Right hindlimb (tissue), 1 donor: ENCODE measurements at regions not wholly inside any gene's neighbourhood (a gene's known extent, or its start where the extent isn't known, plus 50 kb on each side); places are given as distances from the start of the nearest gene placed in this dataset.

Experiments
- DNase-seq: peaks from one replicate; pipeline ENCODE4 v3.0.0-alpha.2; 2018

DNA sequence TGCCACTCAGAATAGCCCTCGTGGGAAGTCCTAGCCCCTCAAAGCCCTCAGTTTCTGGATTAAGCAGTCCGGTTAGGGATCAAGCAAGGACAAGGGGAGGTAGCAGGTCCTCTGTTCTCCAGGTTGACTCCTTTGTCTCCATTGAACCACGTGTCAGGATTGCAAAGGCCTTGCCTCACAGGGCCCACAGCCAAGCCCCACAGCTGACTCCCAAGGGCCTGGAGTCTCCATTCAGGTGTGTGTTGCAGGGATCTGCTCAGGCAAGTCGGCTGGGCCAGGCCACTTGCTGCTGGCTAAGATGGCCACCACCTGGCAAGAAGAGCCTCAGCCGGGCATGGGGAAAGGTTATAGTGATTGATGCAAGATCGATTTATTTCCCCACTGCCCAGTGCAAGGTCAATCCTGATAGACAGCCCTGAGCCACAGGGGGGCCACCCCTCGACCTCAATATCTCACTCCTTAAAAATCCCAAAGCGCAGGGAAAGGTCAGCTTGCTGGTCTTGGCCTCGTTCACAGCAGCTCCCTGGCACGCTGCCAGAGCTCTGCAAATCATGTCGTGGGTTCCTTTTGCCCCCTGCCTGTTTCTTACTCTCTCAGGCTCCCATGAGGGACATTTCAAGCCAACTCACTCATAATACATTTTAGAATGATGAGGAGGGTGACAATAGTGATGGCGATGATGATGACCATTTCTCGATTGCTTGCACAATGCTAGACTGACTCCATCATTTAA, 75.9 kb downstream of the EDN3 start:
- DNase-seq, result no peak

DNA sequence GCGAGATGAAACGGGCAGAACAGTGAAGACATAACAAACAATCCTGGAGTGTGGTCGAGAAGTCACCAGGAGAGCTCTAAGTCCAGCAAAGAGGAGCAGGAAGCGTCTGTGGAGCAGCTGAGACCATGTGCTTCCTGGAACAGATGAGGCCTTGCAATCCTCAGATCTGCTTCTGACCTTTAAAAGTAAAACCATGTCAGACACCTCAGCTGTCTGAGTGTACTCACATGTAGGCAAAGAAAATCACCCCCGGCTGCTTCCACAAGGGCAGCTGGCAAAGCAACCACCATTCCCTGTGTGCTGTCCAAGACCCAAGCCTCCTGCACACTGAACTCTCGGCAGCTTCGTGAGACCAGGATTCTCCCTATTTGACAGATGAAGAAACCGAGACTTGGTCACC, 76.6 kb downstream of the EDN3 start:
- DNase-seq, result no peak

DNA sequence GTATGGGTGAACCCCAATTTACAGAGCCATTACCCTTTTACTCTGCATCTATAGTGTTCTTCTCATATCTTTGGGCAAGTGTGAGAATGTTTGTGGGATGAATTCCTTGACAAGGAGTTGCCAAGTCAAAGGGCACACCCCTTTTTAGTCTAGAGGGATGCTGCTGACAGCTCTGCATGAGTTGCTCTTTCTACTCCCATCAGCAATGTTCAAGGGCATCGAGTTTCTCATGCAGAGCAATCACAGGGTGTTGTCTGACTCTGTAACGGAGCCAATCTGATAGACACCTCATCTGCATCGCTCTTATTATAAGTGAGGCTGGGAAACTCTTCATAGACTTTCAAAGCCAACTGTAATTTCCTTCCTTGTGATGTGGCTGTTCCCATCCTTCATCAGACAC, 77.4 kb downstream of the EDN3 start:
- DNase-seq, result no peak

DNA sequence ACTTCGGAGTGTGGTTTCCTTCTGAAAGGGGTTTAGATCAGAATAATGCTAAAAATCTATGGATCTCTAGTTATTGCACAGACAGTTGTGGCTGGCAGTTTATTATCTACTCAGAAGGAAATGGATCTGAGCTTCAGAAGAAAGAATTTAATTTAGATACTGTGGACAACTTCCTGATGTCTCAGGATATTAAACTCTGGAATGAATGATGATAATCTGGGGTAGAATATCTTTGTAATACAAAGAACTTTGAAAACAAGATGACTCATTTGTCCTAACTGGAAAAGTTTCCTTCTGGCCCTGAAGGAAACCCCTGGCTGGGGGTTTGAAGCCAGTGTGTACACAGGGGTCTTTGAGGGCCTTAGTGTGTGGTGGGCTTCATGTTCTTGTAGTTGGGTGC, 78.0 kb downstream of the EDN3 start:
- DNase-seq, result no peak

DNA sequence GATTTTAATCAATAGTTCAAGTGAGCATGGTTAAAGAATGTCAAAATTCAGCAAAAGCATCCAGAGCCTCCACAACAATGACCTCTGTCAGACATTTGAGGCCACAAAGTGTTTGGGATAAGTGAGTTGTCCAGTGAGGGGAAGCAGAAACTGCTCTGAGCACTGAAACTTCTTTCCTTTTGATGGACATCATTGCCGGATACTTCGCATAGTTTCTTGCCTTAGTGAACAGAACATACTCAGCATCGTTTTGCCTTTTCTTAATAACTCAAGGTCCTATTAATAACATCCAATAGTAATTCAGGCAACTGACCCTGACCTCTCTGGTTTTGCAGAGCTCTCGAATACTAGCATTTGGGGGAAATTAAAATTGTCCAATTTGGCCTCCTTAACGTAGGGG, 78.6 kb downstream of the EDN3 start:
- DNase-seq, result no peak

DNA sequence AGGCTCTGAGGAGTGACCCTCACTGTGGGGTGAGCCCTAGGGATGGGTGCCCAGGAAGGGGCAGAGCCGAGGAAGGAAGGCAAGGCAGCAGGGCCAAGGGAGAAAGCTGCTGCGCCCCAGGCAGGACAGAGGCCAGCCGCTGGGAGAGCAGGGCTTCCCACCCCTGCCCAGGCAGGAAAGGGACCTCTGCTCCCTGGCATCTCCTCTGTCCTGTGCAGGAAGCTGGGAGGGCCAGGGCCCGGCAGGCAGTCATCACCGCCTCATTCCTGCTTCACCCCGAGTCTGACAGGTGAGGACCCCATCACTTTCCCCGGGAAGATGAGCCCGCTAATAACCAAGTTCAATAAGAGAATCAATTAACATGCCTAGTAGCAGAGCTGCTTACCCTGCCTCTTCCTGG, 81.3 kb downstream of the EDN3 start:
- no peak for DNase-seq

DNA sequence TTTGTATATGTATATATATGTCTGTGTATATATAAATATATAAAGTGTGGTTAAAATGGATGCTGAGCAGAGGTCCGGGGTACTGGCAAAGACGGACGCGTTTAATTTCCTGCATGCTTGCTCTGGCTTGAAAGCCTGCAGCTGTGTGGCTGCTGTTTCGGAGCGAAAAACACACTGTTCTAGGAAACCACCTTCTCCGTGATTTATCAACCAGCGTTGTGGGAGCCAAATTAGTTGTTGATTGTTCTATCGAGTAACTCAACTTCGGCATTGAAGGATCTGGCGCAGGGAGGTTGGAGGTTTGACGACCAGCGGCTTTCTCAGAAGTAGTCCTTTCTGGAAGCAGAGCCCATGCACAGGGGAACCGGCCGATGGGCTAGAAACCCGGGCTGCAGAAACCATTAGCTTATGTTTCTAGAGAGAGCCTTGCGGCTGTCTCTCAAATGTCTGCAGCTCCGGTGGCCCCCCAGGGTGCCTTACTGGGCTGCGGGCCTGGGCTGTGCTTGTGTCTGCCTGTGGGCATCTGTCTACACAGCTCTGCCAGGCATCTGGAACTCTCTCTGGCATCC, 81.8 kb downstream of the EDN3 start:
- DNase-seq, result no peak

DNA sequence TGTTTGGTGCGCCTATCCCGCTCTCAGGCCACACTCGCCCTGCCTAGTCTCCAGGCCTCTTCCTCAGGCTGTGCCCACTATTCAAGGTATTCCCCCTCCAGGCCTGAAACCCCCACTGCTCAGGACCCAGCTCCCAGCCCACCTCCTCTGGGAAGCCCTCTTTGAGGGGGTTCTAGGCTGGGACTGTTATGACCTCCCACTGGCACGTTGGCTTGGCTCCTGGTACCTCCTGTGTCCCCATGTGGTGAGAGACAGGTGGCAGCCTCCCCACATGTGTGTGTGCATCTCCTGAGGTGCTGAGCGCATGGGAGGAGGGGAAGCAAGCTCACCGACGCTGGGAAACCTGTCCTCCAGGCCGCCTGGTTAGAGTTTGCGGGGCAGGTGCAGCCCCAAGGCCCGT, 82.5 kb downstream of the EDN3 start:
- DNase-seq, result no peak

DNA sequence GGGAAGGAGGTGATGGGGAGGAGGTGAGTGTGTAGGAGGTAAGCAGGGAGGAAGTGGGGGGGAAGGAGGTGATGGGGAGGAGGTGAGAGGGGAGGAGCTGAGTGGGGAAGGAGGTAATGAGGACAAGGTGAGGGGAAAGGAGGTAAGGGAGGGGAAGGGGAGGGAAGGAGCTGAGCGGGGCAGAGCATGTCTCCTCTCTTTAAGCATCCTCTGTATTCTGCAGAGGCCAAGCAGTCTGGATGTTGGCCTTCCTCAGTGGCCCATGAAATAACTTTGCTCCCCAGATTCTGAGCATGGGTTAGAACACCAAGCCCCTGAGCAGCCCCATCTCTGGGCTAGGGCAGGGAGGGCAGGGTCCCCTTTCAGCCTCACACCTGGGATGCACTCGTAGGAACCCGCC, 84.6 kb downstream of the EDN3 start:
- no peak for DNase-seq

DNA sequence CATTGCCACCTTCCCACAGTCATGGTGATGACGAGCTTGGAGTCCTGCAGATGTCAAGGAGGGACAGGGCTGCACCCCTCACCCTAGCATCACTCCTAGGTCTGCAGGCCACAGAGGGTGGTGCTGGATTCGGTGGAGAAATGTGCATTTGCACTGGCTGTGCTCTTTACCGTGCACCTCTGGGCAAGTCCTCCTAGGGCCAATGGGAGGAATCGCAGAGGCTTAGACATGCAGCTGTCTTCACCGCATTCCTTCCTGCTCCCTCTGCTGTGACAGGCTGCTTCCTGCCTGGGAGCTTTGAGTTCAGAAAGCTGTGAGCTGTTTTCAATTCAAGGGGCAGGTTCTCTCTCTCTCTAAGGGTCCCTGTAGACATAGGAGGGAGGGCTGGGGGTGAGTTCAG, 85.1 kb downstream of the EDN3 start:
- peak; percentile 65 for DNase-seq

DNA sequence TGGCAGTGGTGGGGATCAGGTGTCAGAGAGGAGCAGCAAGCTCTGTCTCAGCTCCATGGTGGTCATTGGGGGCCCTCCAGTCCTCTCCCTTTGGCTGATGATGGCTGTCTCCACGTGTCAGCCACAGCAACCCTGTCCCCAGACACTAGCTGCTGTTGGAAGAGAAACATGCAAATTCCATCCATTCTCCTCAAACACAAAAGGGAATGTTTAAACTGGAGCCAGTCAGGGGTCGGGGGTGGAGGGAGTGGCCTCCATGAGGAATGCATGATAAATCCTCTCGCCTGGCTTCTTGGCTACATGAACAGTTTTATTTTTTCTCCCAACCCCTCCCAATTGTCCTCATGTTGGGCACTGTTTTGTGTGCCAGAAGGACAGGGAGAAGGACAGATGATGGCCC, 86.4 kb downstream of the EDN3 start:
- peak; percentile 70 for DNase-seq

DNA sequence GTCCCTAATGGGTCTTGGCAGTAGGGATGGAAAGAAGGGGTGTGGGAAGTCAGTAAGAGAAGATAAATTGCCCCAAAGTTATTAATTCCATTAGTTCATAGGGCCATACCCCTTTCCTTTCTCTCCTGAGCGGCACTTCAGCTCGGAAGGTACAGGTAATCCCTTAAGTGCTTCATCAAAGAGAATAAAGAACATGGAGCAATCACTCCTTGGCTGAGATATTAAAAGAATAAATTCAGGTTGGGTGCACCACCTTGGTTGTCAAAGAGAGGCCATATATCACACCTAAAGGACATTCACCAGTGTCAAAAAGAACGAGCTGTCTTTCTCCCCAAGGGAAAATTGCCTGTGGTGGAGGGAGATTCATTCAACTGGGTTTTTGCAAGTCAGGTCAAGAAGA, 87.5 kb downstream of the EDN3 start:
- DNase-seq, result no peak

DNA sequence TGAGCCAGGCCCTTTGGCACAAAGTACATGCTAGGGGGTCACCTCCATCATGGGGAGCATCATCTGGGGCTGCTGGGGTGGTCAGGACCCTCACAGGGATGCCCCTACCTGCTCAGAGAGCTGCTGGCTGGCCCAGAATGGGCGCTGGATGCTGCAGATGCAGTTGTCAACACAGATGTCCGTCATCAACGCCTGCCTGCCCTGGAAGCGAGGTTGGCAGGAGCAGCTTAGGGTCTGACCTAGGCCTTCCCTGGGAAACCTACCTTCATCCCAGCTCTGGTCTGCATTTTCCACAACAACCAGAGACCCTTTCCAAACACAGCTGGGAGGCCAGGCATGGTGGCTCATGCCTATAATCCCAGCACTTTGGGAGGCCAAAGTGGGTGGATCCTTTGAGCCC, 88.0 kb downstream of the EDN3 start:
- no peak for DNase-seq

DNA sequence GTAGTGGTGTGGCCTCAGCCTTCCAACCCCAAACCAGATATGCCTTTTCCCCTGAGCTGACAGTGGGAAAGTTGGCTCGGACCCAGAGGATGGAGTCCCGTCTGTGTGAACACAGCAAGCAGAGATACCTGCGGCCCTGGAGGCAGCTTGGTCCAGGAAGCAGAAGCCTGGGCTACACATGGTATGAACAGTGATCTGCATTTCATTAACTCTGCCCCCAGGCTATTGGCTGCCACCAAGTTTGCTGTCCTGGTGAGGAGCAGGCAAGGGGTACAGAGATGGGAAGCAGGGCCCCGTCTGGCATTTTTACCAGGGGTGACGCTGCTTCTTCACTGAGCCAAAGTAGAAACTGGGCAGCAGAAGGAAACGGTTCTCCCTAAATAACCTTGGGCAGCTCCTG, 90.0 kb downstream of the EDN3 start:
- DNase-seq, result no peak

DNA sequence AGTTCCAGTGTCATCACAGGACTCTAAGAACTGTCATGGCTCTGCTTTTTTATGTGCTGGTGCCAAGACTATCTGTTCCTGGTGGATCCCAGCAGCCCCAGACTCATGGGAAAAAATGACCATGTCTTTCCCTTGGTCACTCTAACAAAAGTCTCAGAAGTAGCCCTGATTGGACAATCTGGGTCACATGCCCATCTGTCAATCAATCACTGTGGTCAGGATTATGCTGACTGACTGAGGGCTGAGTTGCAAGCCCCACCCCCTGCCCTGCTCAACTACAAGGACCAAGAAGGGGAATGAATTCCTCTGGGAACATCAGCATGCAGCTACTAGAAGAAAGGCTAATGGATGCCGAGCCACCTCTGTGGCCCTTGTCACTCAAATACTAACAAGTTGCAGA, 91.6 kb downstream of the EDN3 start:
- DNase-seq, result no peak

DNA sequence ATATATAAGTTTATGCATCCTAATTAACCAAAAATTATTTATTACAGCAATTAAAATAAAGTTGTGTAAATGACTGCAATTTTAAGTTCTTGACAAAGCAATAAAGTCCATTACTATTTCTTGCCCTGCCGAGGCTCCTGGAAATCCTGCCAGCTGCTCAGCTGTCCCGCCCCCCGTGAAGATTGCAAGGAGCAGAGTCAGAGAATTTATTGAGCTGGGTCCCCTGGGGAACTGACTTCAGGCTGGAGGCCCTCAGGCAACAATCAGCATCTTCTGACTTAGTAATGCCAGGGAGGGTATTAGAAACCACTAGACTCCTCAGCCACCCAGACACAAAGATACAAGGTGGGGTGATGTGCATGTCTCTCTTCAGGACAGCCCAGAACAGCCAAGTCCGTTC, 92.3 kb downstream of the EDN3 start:
- no peak for DNase-seq

DNA sequence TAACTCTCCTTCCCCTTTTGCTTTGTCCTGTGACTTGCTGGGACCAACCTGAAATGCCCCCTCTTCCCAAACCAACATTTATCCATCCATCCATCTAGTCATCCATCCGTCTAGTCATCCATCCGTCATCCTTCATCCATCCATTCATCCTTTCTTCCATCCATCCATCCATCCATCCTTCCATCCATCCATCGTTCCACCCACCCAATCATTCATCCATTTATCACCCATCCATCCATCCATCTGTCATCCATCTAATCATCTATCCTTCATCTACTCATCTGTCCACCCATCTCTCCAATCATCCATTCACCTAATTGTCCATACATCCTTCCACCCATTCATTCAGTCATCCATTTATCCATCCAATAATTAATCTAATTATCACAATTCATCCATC, 92.7 kb downstream of the EDN3 start:
- DNase-seq, result no peak

DNA sequence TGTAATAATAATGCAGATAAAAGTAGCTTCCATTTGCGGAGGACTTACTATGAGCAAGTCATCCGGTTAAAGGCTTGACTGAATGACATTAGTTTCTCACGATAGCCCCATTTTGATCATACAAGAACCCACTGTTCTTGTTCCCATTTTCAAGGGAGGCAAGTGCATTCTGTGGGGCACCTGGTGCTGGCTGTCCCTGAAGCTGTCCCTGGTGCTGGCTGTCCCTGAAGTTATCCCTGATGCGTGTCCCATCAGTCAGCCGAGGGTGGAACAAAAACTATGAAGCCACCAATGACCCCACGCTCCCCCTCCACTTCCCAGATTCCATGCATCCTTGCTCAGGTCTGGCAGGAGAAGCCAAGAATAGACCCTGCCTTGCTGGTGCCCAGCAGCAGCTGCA, 95.3 kb downstream of the EDN3 start:
- DNase-seq, result no peak

DNA sequence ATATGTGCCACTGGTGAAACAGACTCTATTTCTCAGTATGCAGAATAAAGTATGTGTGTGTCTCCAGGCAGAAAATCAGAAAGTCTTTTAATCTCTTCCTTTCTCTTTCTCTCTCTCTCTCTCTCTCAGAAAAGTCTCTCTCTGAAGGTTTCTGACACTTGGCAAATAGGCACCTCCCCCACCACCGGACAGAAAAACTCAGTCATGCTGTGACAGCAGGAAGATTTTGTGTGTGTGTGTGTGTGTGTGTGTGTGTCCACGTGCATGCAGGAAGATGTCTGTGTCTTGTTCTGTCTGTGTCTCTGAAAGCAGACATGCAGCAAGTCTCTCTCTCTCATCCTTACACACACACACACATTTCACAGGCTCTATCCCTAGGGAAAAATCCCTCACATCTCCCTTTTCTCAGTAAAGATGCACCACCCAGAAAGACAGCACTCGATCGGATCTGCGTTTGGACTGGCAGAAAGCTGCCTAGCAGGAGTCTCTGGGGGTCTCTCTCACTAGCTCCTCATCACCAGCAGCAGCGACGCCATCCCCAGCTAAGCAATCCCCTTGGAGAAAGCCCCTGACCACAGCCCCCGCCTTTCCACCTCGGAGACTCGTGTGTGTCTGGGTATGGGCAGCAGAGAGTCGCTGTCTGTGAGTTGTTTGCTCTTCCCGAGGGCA, 98.3 kb downstream of the EDN3 start:
- DNase-seq, result no peak

DNA sequence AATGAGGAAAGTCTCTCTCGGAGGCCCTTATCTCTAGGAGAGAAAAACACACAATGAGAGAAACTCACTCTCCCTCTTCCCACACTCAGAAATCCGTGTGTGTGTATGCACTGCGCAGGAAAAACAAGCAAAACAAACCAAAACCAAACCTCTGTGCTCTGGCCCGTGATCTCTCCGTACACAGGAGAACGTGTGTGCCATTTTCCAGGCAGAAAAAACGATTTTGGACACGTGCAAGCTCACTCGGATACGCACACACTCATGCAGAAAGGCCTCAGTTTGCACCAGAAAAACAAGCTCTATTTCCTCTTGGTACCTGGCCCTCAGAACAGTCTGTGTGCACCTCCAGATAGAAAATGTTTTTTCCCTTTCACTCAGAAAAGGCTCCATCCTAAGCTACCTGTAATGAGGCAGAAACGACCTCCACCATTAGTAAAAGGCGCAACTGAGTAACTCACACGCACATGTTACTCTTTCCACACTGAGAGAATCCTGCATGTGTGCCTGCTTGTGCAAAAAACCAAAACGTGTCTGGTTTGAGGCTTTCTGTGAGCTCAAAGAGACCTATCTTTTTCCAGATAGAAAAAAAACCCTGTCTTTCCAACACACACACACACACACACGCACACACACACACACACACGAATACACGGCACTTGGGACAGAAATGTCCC, 99.2 kb downstream of the EDN3 start:
- no peak for DNase-seq

DNA sequence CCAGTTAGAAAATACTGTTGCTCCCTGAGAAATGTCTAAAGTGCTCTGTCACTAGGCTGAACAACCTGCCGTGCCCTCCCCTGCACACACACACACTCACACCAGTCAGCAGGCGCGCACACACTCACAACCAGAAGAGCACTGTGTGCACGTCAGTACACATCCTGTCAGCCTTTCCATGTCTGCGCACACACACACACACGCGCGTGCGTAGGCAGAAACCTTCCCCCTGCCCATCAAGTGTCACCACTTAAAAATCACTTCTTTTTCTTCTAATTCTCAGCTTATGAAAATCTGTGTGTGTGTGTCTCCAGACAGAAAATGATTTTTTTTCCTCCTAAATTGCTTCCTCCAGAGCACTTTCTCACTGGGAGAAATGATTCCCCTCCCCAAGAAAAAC, 100.3 kb downstream of the EDN3 start:
- no peak for DNase-seq

DNA sequence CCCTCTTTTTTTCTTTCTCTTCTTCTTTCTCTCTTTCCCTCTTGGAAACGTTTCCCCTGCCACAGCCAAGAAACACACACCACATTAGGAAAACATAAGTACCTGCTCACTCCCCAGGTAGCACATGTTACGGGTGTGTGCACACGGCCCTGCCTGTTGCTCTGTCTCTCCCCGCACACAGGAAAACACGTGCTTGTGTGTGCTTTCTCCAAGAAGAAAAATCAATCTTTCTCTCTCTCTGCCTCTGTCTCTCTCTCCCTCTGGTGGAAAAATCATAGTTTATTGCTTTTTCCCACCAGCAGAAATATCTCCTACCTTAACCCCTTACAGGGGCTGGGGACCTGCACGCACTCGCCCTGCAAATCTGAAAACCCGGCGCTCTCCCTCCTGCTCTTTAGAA, 102.3 kb downstream of the EDN3 start:
- peak; percentile 59 for DNase-seq

DNA sequence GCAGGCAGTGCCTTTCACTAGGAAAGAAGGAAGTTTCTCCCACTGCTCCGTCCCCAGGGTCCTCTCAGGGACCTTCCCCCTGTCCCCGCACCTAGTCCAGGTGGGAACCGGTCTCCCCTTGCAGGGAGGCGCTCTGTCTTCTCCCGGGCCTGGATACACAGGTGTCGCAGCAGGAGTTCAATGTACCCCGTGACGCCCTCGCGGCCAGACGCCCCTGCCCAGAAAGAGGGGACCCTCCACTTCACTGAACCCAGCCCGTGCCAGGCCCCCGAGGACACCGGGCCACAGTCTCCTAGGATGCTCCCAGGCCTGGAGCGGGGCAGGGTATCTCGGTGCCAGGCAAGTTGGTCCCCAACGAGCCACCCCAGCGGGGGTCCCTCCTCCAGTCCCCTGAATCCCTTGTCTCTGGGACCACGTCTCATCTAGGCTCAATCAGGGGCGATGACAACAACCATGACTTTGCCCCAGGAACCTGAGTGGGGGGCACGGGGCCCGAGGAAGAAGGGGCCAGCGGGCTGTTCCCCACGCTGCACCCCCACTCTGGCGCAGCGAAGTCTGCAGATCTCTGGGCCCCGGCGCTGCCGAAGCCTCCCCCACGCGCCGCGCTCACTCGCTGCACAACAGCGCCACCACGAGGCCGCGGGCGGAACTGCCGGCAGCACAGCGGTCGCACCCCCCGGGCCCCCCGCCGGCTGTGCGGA, 103.0 kb downstream of the EDN3 start:
- peak; percentile 87 for DNase-seq

DNA sequence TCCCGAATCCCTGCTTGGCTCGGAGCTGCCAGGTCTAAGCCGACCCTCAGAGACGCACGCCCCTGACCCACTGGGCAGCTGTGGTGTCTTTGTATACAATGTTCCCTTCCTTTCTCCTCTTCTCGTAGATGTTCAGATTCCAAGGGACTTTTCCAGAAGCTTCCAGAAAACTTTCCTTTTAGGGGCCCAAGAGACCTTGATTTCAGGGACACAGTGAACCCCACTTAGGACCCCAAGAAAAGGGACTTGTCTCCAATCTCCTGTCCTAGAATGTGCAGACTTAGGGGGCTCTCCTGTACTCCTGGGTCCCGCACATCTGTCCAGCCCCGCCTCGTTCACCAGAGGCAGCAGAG, 103.5 kb downstream of the EDN3 start:
- no peak for DNase-seq
